ENCODE measurements at regions not wholly inside any gene's neighbourhood (a gene's known extent, or its start where the extent isn't known, plus 50 kb on each side); places are given as distances from the start of the nearest gene placed in this dataset. TPM values are rescaled to one million over a fixed set of nuclear protein-coding genes. Genes with fewer than 3 reads are reported as not detected.

DNA sequence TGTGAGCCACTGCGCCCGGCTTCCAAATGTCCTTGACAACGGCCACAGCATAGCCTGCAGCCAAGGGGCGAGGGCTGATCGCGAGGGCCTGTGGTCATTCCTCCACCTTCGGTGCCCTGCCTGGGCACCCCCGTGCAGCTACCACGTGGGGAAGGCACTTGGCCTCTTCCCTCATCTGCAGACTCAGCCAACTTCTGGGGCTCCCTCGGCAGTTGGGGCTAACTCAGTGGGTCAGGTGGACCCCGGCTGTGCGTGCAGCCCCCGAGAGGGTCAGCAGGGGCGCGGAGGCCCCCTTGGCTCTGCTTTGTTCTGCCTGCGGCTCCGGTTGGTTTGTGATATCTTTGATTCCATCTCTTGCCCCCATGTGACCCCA, 52.9 kb upstream of the BHLHE23 start:
- no peaks in the 10 kb centered on the region for H3K36me3 ChIP-seq (ENCODE audit: low read depth)
- no peak overlapping the region for H3K9ac ChIP-seq
- H3K79me2 ChIP-seq (ENCODE audit: insufficient read depth), result no peaks in the 10 kb centered on the region
- H4K20me1 ChIP-seq (ENCODE audit: insufficient read depth), result no peaks in the 10 kb centered on the region; the same call in 1 of the 2 replicates
- peaks cover 10% of the 10 kb centered on the region for H3F3A ChIP-seq (ENCODE audit: insufficient read depth)
- no peaks in the 10 kb centered on the region for H3K9me3 ChIP-seq (ENCODE audit: low read depth)
- 63 to 72% methylated on average over 17 of the region's 17 CpGs for WGBS, 2 experiments (ENCODE audit: low coverage in 1 of 2, low lambda C conversion rate in 2 of 2, missing lambda C conversion rate in 2 of 2)
- H3K4me1 ChIP-seq (ENCODE audit: insufficient read depth), result no peaks in the 10 kb centered on the region
- H2AFZ ChIP-seq, result no peak overlapping the region
- no peak for DNase-seq
- TF ChIP-seq EZH2 (IDR thresholded peaks at IDR 0.05; ENCODE audit: insufficient read depth, poor library complexity, severe bottlenecking), result no peak
- no peak for TF ChIP-seq EZH2phosphoT487 (IDR thresholded peaks at IDR 0.05; ENCODE audit: insufficient read depth, low read depth)
- no peaks in the 10 kb centered on the region for H3K9me2 ChIP-seq (ENCODE audit: insufficient read depth)
- in situ Hi-C loops (cut with MboI), result no loop called here
- no peak overlapping the region for H3K4me2 ChIP-seq (ENCODE audit: unreplicated experiment)
- H3K27me3 ChIP-seq (replicated peaks; ENCODE audit: insufficient read depth), result peaks cover 27% of the 10 kb centered on the region
- H3K4me3 ChIP-seq, result no peak overlapping the region
- no peak overlapping the region for H3K27ac ChIP-seq

DNA sequence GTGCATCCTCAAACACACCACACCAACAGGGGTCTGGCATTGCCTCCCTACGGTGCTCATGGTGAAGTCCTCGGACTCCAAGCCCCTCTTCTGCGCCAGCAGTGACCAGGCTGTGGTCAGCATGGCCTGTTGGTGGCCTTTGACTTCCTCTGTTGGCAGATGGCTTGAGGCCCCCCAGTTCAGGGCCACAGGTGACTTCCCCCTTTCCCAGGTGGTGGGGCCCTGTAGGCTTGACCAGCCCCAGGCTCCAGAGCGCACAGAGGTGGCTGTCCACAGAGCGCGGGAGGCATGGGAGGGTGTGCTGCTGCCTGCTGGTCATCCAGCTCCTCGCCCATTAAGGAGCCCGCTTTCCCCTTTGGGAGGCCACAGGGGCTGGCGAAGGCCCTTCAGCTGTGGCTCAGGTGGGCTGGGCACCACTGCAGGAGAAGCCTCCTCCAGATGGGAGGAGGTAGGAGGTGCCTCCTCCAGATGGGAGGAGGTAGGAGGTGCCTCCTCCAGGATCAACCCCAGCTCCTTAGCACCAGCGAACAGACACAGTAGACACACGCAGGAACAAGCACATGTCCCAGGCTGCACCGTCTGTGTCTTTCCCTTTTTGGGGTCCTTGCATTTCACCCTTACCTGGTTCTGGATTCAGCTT, 52.1 kb upstream of the BHLHE23 start:
- no peak overlapping the region for H3K27ac ChIP-seq
- H3K27me3 ChIP-seq (replicated peaks; ENCODE audit: insufficient read depth), result peaks cover 29% of the 10 kb centered on the region
- TF ChIP-seq EZH2phosphoT487 (IDR thresholded peaks at IDR 0.05; ENCODE audit: insufficient read depth, low read depth), result no peak
- no peak for TF ChIP-seq EZH2 (IDR thresholded peaks at IDR 0.05; ENCODE audit: insufficient read depth, poor library complexity, severe bottlenecking)
- H3K36me3 ChIP-seq (ENCODE audit: low read depth), result no peaks in the 10 kb centered on the region
- in situ Hi-C loops (cut with MboI), result no loop called here
- H3K4me3 ChIP-seq, result no peak overlapping the region
- WGBS, 2 experiments (ENCODE audit: low coverage in 1 of 2, low lambda C conversion rate in 2 of 2, missing lambda C conversion rate in 2 of 2), result 46 to 54% methylated on average over 11 to 12 of the region's 12 CpGs
- H2AFZ ChIP-seq, result no peak overlapping the region
- no peaks in the 10 kb centered on the region for H3K9me3 ChIP-seq (ENCODE audit: low read depth)
- no peak overlapping the region for H3K4me2 ChIP-seq (ENCODE audit: unreplicated experiment)
- H3K79me2 ChIP-seq (ENCODE audit: insufficient read depth), result no peaks in the 10 kb centered on the region
- no peak overlapping the region for H3K9ac ChIP-seq
- no peaks in the 10 kb centered on the region for H3K9me2 ChIP-seq (ENCODE audit: insufficient read depth)
- no peak for DNase-seq
- peaks cover 10% of the 10 kb centered on the region for H3F3A ChIP-seq (ENCODE audit: insufficient read depth)
- H4K20me1 ChIP-seq (ENCODE audit: insufficient read depth), result no peaks in the 10 kb centered on the region; the same call in 1 of the 2 replicates
- H3K4me1 ChIP-seq (ENCODE audit: insufficient read depth), result no peaks in the 10 kb centered on the region

- 41 to 42% methylated on average over 3 of the region's 3 CpGs for WGBS, 2 experiments (ENCODE audit: low coverage in 1 of 2, low lambda C conversion rate in 2 of 2, missing lambda C conversion rate in 2 of 2)
- Histone ChIP-seq H3K9me3 (ENCODE audit: low read depth) (no peaks in the 10 kb centered on the region), H3K9me2 (ENCODE audit: insufficient read depth) (no peaks in the 10 kb centered on the region), H4K20me1 (ENCODE audit: insufficient read depth) (no peaks in the 10 kb centered on the region; the same call in 1 of the 2 replicates), H3F3A (ENCODE audit: insufficient read depth) (peaks cover 10% of the 10 kb centered on the region), H3K36me3 (ENCODE audit: low read depth) (no peaks in the 10 kb centered on the region), H3K27ac (no peak overlapping the region), H3K9ac (no peak overlapping the region), H3K4me2 (ENCODE audit: unreplicated experiment) (no peak overlapping the region), H3K4me1 (ENCODE audit: insufficient read depth) (no peaks in the 10 kb centered on the region), H2AFZ (no peak overlapping the region), H3K4me3 (no peak overlapping the region), H3K27me3 (replicated peaks; ENCODE audit: insufficient read depth) (peaks cover 28% of the 10 kb centered on the region), H3K79me2 (ENCODE audit: insufficient read depth) (no peaks in the 10 kb centered on the region)
- DNase-seq, result peak; percentile 6
- in situ Hi-C loops (cut with MboI), result no loop called here
- TF ChIP-seq EZH2phosphoT487 (IDR thresholded peaks at IDR 0.05; ENCODE audit: insufficient read depth, low read depth) (no peak), EZH2 (IDR thresholded peaks at IDR 0.05; ENCODE audit: insufficient read depth, poor library complexity, severe bottlenecking) (no peak)
Observed at GRCh38 chr20:63057171-63058117, 50.7 kb upstream of the BHLHE23 start.

DNA sequence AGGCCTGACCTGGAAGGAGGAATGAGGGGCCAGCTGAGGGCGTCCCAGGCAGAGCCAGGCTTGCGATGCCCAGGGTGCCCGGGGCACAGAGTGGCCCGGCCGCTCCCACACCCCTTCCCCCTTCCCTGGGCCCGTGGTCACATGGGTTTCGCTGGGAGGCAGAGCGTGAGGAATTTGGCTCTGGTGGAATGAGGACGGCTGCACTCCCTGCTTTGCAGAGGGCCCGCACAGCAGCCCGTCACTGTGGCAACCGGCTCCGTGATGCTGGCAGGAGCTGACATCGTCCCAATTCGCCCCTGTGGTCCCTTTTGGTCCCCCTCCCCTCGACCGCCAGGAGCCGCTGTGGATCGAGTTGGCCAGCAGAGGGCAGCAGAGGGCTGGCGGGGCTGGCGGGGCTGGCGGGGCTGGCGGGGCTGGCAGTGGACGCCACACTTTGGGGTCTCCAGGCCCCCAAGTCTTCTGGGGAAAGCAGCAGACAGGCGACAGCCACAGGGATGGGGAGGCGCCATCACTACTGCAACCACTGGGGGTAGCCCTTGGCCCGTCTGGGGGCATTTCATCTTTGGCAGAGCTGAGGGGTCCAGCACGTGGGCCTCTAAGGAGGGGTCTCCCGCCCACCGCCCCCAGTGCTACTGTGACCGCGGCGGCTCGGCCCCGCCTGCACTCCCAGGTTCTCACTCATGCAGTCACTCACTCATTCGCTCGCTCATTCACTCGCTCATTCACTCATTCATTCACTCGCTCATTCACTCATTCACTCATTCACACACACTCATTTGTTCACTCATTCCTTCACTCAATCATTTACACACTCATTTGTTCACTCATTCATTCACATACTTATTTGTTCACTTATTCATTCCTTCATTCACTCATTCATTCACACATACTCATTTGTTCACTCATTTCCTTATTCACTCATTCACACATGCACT, 49.7 kb upstream of the BHLHE23 start:
- no peak overlapping the region for H2AFZ ChIP-seq
- H3K27me3 ChIP-seq (replicated peaks; ENCODE audit: insufficient read depth), result peaks cover 29% of the 10 kb centered on the region
- no peak overlapping the region for H3K27ac ChIP-seq
- TF ChIP-seq EZH2 (IDR thresholded peaks at IDR 0.05; ENCODE audit: insufficient read depth, poor library complexity, severe bottlenecking) (no peak), EZH2phosphoT487 (IDR thresholded peaks at IDR 0.05; ENCODE audit: insufficient read depth, low read depth) (no peak)
- no peak overlapping the region for H3K4me3 ChIP-seq
- H3K79me2 ChIP-seq (ENCODE audit: insufficient read depth), result no peaks in the 10 kb centered on the region
- no peaks in the 10 kb centered on the region for H3K9me3 ChIP-seq (ENCODE audit: low read depth)
- DNase-seq, result peak; percentile 59
- no peaks in the 10 kb centered on the region for H3K4me1 ChIP-seq (ENCODE audit: insufficient read depth)
- 9 to 12% methylated on average over 29 to 36 of the region's 39 CpGs for WGBS, 2 experiments (ENCODE audit: low coverage in 1 of 2, low lambda C conversion rate in 2 of 2, missing lambda C conversion rate in 2 of 2)
- H3K9me2 ChIP-seq (ENCODE audit: insufficient read depth), result no peaks in the 10 kb centered on the region
- H3F3A ChIP-seq (ENCODE audit: insufficient read depth), result peaks cover 10% of the 10 kb centered on the region
- in situ Hi-C loops (cut with MboI), result no loop called here
- H4K20me1 ChIP-seq (ENCODE audit: insufficient read depth), result no peaks in the 10 kb centered on the region; the same call in 1 of the 2 replicates
- H3K4me2 ChIP-seq (ENCODE audit: unreplicated experiment), result no peak overlapping the region
- no peaks in the 10 kb centered on the region for H3K36me3 ChIP-seq (ENCODE audit: low read depth)
- H3K9ac ChIP-seq, result no peak overlapping the region

Small RNA genes lying in the stretch of these regions (small RNA-seq; reads per million reads assigned to genes)
- not detected for gene RF00635 (ENCODE audit: low read depth, low replicate concordance)
